HPDE6-E6E7 (cell line): ENCODE measurements at regions not wholly inside any gene's neighbourhood (a gene's known extent, or its start where the extent isn't known, plus 50 kb on each side); places are given as distances from the start of the nearest gene placed in this dataset.

Experiments used
- DNase-seq: peaks from one replicate; pipeline ENCODE4 v3.0.0; 2011; ENCODE audit warnings: missing footprints; ENCODE audit errors: extremely low spot score

DNA sequence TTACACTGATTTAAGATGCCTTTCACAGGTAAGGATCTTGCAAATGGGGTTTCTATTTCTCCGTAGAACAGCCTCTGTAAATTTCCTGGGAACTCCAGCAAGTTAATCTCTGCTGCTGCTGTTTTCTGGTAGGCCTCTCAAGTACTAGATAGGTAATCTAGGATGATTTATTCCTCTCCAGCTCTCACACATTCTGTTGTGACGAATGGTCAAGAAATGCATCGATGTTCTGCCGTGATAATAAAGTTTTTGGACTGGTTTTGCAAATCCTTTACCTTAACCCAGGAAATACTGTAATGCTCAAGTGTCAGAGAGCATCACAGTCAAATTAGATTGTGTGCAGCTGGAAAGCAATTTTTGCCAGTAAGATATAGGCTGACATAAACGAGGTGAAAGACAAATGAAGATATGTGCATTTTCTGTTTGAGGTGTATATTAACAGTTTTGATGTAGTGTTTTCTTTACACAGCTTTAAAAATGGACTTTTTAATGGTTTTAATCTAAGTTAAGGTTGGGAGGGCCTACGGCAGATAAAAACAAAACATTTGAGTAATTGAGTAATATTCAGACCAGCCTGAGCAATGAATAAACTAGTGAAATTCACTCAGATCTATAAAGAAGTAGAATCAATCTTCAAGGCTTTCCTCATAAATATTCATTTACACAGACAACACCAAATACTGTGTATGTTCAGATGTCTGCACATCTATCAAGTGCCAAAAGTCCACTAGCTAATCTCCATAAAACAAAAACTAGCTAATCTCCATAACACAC lies 300.6 kb upstream of the EDIL3 start:
- DNase-seq, result no peak

DNA sequence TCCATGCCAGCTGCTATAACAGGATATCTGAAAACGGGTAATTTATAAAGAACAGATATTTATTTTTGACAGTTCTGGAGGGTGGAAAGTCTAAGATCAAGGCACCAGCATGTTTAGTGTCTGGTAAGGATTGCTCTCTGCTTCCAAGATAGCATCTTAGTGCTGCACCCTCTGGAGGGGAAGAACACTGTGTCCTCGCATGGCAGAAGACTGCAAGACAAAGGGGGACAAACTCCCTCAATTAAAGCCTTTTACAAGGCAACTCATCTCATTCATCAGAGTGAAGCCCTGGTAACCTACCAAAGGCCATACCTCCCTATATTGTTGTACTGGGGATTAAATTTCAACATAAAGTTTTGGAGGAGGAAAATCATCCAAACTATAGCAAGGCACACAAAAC lies 298.9 kb upstream of the EDIL3 start:
- no peak for DNase-seq

DNA sequence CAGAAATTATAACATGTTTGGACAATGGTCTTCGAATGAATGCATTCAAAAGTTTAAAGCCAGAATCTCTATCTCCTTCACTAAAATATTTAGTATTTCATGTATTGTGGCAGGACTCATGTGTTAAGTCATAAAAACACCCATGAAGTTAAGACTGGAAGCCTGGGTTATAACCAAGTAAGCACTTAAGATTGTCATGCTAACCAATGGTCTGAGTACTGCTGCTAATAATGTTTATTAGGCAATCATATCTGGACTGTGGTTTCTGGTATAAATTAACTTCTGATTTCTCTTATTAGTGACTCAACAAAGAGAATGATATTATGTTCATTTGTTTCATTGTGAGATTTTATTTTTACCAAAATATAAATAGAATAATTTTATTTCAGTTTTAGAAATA lies 297.9 kb upstream of the EDIL3 start:
- no peak for DNase-seq

DNA sequence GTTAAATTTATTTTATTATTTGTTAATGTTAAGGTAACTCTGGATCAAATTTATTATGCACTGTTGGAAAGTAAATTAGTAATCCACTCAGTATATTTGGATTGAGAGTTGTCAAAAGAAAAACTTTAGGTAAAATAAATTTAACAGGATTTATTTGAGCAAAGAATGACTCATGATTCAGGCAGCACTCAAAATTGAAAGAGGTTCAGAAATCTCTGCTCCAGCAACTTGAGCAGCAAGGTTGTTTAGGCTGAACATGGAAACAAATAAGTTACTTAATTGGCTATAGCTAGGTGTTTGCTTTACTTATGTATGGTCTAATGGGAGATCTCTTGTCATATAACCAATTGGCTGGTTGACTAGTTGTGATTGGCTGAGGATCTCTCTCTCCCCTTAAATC lies 296.2 kb upstream of the EDIL3 start:
- DNase-seq, result no peak

DNA sequence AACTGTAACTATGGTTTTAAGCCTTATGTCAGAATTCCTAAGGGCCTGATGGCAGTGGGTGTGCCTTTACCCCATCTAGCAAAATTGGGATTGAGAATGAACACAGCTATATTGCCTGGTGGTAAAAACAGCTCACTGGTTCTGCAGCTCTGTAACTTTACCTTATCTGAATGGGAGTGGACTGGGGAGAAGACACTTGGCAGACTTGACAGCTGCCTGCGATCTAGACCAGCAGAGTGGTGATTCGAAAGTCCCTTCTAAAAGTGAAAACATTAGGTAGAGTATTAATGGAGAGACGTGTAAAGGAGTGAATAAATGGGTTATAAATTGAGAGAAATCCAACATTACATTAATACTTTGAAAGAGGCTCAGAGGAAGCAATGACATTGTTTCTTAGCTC lies 289.1 kb upstream of the EDIL3 start:
- no peak for DNase-seq

DNA sequence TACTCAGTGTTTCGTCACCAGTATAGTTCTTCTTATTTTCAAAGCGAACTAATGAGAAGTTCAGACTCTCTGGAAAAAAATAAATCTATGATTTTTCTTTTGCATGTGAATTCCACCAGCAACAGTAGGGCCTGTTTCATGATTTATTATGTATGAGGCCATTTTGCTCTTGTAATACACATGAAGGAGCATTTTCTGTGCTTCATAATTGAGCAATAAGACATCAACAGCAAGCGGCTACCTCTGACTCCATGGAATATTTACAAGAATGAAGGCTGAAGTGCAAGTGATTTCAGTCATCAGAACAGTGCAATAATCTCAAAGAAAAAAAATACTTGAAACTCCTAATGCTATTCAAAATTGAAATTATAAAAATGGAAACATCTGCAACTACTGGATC lies 282.9 kb upstream of the EDIL3 start:
- DNase-seq, result no peak

DNA sequence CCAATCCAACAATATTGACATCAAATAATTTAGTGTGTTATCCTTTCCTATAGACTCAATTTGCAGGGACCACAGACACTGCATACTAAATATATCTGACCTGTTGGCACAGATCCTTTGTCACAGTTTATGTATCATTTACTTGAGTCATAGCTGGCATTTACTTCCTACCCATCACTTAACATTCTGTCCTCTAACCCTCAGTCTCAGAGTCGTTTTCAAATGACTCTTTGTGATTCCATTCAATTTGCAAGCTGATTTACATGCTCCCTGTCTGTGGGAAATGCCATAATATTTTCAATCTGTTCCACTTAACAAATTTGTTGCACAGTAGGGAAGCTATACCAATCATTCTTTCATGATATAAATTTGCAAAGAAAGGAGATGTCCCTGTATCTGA lies 265.7 kb upstream of the EDIL3 start:
- no peak for DNase-seq

DNA sequence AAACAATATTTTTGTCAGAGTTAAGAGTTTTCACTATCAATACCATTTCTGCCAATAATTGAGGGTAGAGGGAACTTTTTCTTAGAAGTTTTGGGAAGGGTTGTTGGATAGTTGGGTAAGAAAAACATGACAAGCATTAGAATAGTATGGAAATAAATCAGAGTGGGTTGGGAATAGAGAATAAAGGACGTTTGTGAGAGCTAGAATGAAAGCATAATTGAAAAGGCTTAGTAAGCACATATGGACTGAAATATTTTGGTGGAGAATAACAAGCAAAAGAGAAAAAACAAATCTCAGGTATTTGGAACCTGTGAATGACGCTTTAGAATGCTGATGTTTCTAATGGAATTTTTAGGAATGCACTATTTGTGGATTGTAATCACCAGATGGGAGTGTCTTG lies 262.9 kb upstream of the EDIL3 start:
- no peak for DNase-seq

DNA sequence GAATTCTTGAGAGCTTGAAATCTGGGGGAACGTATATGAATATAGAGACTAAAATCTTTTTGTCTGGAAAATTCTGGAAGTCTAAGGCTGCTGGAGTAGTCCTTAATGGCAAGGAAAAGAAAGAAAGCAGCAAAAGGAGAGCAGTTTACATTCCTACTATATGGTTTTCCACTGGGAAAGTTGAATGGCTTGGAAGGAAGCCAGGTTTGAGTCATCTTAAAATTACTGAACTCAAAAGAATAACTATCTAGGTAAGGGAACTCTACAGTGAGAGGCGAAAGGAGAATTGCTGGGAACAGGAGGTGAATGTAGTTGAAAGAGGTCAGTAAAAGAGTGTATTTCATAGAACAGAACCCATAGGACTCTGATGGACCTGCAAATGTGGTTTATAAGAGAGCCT lies 258.1 kb upstream of the EDIL3 start:
- DNase-seq, result no peak

DNA sequence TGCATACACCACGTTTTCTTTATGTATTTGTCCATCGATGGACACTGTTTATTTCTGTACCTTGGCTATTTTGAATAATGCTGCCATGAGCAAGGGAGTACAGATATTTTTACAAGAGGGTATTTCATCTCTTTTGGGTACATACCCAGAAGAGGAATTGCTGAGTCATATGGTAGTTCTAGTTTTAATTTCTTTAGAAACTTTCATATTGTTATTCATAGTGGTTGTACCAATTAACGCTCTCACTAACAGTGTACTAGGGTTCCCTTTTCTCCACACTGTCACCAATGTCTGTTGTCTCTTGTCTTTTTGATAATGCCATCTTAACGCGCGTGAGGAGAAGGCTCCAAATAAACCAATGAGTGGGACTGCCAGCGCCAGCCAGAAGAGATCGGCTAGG lies 257.6 kb upstream of the EDIL3 start:
- DNase-seq, result no peak

DNA sequence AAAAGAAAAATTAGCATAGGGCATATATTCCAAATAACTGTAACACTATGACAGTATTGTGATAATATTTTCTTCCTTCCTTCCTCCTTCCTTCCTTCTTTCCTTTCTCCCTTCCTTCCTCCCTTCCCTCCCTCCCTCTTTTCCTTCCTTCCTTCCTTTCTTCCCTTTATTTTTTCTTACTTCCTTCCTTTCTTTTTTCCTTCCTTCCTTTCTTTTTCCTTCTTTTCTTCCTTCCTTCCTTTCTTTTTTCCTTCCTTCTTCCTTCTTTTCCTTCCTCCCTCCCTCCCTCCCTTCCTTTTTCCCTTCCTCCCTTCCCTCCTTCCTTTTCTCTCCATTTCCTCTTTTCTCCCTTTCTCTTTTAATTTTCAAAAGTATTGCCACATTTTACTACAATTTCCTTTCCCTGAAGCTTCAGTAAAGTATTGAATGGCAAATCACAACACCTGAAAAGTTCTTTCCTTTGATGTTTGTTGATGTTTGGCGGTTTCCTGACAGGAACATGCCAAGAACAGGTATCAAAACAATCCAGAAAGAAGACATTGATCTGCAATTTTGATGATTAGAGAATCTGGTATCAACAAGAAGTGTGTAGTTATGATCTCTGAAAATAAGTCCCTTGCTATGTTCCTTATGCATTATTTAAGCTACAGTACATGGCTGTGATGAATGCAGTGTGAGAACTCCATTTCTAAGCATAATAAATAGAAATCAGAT lies 253.1 kb upstream of the EDIL3 start:
- no peak for DNase-seq

DNA sequence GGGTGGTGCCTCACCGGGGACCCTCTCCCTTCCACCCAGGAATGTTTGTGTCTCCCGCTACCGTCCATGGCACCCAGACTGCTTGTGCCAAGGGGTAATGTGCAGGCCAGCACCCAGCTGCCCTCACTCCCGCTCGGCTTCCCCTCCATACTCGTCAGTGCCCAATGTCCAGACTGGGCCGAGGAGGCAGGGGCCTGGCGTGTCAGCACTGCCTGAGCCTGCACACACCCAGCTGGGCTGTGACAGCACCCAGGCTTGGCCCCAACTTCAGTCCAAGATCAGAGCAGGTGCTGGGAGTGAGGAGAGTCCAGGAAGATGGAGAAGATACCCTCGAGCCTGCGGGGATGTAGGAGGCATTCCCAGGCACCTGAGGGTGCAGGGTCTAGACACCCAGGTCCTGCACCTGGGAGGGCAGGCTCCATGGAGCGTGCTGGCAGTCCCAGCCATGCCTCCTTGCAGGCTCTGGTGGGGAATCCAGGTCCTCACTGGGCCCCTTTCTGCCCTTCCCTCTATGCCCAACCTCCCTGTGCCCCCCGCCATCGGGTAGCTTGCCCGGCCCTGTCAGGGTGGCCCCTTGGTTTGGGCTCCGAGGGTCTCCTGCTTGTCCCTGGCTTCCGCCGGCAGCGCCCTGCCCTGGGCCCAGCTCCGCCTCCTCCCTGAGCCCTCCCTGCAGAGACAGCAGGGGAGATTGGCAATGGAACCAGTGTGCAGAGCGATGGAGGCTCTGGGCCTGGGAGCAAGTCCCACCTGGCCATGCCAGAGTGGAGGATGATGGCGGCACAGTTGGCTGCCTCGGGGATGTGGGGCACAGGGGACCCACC lies 250.8 kb upstream of the EDIL3 start:
- DNase-seq, result no peak

DNA sequence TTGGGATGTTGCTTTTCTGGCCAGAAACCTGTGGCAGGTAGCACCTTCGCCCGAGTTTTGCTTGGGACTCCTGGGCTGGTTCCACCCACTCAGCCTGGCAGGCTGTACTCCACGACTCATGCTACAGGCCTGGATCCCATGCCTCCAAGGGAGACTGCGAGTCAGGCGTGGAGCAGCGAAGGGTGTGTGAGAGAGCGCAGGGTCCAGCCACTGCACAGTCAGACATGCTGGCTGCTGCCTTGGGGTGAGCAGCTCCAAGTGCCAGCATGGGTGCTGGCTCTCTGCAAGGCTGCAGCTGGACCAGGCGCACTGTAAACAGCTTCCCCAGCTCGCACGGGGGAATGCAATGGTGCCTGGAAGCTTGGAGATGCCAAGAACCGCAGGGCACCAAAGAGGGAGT lies 249.6 kb upstream of the EDIL3 start:
- DNase-seq, result no peak

DNA sequence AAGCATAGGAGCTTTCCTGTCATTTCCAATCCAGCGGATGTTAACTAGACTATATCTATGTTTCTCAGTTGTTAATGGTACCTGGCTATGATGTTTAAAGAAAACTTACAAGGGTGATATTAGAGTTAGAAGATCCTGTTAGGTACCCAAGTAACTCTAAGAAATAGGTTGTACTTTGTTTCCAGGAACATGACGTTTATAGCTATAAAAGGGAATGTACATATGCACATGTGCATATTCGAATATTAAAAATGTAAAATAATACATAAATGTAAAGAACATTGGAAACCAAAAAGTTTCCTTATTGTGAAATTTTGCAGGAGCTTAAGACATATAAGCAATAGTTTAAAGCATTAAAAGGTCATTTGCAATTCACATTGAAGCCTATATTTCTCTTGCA lies 247.7 kb upstream of the EDIL3 start:
- DNase-seq, result no peak

DNA sequence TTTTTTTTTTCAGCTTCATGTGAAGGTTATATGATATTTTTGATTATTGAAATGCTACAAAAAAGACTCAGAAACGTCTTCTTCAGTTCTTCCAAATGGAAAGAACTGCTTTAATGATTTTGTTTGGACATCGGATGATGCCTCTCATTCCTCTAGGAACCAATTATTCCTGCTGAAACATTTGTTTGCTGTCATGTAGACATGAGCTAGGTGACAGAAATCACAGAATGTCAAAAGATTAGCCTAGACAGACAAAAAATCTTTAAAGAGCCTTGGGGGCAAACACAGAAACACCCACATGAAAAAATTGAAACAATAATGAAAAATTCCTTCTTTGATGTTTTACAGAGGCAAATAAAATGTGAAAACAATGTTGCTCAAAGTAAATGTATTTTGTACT lies 244.2 kb upstream of the EDIL3 start:
- DNase-seq, result no peak

DNA sequence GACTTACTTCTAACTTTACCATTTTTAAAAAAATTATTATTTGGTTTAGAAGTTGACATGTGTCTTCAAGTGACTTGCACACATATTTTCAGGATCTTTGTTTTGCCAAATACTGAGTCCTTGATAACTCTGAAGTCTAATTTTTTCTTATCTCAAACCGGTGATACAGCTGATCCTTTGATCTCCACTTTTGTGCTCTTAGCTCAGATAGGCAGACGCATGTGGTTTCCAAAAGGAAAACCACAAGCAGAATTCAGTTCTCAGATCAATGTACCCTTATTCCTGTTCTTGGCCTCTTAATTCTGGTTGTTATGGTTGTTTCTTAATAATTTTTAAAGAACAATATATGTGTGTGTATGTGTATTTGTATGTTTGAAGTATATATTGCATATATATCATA lies 238.3 kb upstream of the EDIL3 start:
- DNase-seq, result no peak

DNA sequence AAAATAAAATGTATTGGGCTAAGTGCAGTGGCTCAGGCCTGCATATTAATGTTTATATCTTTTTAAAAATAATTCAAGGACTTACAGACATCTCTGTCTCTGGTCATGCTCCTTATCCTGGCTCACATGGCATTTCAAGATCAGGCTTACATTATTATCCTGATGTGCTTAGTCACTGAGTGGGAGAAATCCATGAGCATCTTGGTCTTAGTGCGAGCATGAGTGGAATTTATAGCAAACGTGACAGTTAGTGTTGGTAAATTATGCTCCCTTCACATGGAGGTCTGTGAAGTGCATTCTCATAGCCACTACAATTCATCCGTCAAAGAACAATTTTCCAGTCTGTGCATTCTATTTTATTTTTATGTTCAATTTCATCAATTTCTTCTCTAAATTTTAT lies 237.8 kb upstream of the EDIL3 start:
- no peak for DNase-seq

DNA sequence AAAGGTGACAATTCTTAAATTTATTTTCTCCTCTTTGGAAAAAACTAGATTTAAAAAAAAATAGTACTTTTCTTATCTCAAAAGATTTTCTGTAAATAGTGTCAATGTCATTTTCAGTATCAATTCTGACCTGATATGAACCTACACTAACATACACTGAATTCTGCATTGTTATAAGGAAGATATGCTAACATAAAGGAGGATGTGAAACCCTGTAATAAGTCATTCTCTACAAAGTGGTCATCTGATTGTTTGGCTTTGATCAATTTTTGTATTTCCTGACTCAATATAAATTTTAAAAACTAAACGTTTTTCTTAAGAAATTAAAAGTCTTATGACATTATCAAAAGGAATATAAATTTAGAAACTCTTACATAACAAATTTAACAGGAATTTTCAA lies 233.6 kb upstream of the EDIL3 start:
- DNase-seq, result no peak

DNA sequence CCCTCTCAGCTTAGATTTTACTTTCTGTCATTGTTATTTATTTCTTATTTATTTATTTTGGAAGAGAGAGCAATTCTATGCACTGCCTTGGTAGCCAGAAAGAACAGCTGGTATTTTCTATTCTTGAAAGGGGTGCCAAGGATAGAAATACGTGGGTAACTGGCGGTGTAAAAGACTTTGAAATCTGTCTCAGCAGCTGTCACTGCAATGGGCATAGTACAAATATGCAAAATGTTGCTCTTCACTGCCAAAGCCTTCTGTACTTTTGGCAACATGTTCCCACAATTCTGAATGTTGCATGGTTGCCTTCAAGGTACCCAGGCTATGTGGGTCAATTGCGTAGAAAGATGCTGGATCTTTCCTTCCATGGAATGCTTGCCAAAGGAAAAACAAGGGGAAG lies 230.2 kb upstream of the EDIL3 start:
- no peak for DNase-seq

DNA sequence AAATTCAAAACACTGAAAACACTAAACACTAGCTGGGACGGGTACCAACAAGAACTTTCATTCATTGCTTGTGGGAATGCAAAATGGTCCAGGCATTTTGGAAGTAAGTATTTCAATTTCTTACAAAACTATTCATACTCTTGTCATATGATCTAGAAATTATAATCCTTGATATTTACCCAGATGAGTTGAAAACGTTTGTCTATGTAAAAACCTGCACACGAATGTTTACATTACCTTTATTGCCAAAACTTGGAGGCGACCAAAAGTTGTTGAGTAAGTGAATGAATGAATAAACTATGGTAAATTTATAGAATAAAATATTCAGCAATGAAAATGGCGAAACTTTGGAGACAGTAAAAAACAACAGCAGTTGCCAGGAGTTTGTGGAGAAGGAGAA lies 222.1 kb upstream of the EDIL3 start:
- DNase-seq, result no peak

DNA sequence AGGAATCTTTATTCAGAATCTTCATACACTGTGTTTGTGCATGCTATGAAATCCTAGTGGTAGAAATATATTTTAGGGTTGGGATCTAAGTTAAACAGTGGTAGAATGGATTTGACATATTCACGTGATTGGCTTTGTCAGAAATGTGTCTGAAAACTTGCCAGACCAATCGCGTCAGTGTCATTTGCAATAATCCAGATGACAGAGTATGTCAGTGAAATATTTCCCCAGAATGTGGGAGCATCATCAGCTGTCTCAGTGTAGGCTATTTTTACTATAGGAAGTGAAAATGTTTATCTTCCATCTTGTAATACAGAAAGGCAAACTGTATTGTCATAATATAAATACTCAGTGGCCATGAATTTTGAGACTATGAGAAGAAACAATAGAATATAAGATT lies 220.6 kb upstream of the EDIL3 start:
- DNase-seq, result no peak

DNA sequence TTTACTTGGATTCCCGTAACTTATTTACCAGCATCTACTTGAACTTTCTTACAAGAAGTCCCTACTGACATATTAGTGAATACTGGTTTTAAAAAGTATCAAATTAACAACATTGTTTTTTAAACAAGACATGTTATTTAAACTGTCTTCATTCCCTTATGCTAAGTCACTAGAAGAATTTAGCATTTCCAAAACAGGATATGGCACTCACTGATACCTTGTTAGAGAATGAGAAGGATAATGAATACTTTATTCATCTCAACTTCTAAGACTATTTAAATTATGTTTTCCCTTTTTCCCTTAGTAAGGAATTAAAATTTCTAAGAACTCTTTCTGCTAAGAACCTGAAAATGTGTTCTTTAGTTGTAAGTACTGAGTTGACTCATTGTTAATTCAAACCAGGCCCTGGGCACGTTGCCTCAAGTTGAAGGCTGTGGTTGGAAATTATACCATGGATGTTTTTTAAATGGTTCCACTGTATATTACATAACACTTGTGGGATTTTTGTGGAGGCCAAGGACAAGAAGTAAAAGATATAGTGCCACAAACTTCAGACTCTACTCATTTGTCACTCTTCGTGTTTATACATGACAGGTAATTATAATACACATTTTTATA lies 219.0 kb upstream of the EDIL3 start:
- DNase-seq, result no peak
